CD14-positive monocyte (primary cell): ENCODE measurements at regions not wholly inside any gene's neighbourhood (a gene's known extent, or its start where the extent isn't known, plus 50 kb on each side); places are given as distances from the start of the nearest gene placed in this dataset.
"Not testable (repeated sequence)": the region's sequence is repeated elsewhere in the genome, so short reads cannot be mapped to it uniquely, and the experiment has no call there.

Experiments
- DNase-seq, 3 donors: peaks; one replicate each; pipeline ENCODE4 v3.0.0-alpha.2; 2011 to 2022
- H2AFZ ChIP-seq: 2 replicates; pipeline ENCODE4 v1.6.0; 2012; ENCODE audit warnings: mild to moderate bottlenecking, low read depth, low read length, inconsistent platforms; ENCODE audit not compliant: insufficient read depth, poor library complexity, severe bottlenecking
- H3K27ac ChIP-seq, 2 donors: 1 replicate in 1 of 2; 2 replicates in 1 of 2; pipeline ENCODE4 v1.5.1; 2012 to 2013; ENCODE audit warnings: low read length in 2 of 2, control low read depth in 1 of 2, inconsistent platforms in 1 of 2, low read depth in 1 of 2, mild to moderate bottlenecking in 1 of 2
- H3K27me3 ChIP-seq, 2 donors: one replicate each; pipeline versions ENCODE4 v1.6.0 to v1.6.1; 2011 to 2013; ENCODE audit warnings: low read length in 2 of 2; ENCODE audit not compliant: control insufficient read depth in 2 of 2, insufficient read depth in 2 of 2
- H3K36me3 ChIP-seq, 2 donors: replicated peaks in 1 of 2; 1 replicate in 1 of 2; 2 replicates in 1 of 2; pipeline versions ENCODE4 v1.5.1 to v1.6.1; 2012 to 2013; ENCODE audit warnings: low read length in 2 of 2, control low read depth in 1 of 2, inconsistent platforms in 1 of 2, mild to moderate bottlenecking in 1 of 2; ENCODE audit not compliant: insufficient read depth in 2 of 2, control insufficient read depth in 1 of 2
- H3K4me1 ChIP-seq, 2 donors: 1 replicate in 1 of 2; 2 replicates in 1 of 2; pipeline versions ENCODE4 v1.5.1 to v1.6.1; 2012 to 2013; ENCODE audit warnings: low read length in 2 of 2, control low read depth in 1 of 2, inconsistent platforms in 1 of 2, mild to moderate bottlenecking in 1 of 2, moderate library complexity in 1 of 2; ENCODE audit not compliant: insufficient read depth in 2 of 2, control insufficient read depth in 1 of 2
- H3K4me2 ChIP-seq: replicated peaks from 2 replicates; pipeline ENCODE3; 2012; ENCODE audit warnings: low read length, moderate library complexity, mild to moderate bottlenecking; ENCODE audit not compliant: poor library complexity, severe bottlenecking; ENCODE audit errors: extremely low read depth
- H3K4me3 ChIP-seq, 3 experiments: fragments of 200-600 bp in 1 of 3; sonication (generic) in 1 of 3; replicated peaks in 1 of 3; 1 replicate in 2 of 3; 2 replicates in 1 of 3; pipeline ENCODE4 v1.5.1; 2011 to 2013; ENCODE audit warnings: low read length in 3 of 3, mild to moderate bottlenecking in 3 of 3, control low read depth in 2 of 3, low read depth in 2 of 3, inconsistent platforms in 1 of 3, moderate library complexity in 1 of 3
- H3K79me2 ChIP-seq: 2 replicates; pipeline ENCODE4 v1.6.0; 2012; ENCODE audit warnings: mild to moderate bottlenecking, control low read depth, inconsistent platforms, low read length, moderate library complexity; ENCODE audit not compliant: insufficient read depth
- H3K9ac ChIP-seq: 2 replicates; pipeline ENCODE4 v1.6.0; 2017; ENCODE audit warnings: low read length, mild to moderate bottlenecking; ENCODE audit not compliant: insufficient read depth, poor library complexity, severe bottlenecking
- H3K9me3 ChIP-seq, 2 donors: replicated peaks in 1 of 2; 1 replicate in 1 of 2; 2 replicates in 1 of 2; pipeline versions ENCODE4 v1.5.1 to v1.6.1; 2012 to 2013; ENCODE audit warnings: low read length in 2 of 2, control low read depth in 1 of 2; ENCODE audit not compliant: control insufficient read depth in 1 of 2, insufficient read depth in 1 of 2
- H4K20me1 ChIP-seq: 2 replicates; pipeline ENCODE4 v1.6.0; 2012; ENCODE audit warnings: mild to moderate bottlenecking, low read length, control low read depth, moderate library complexity; ENCODE audit not compliant: insufficient read depth
- H3K27ac Mint-ChIP-seq, 7 donors: one replicate each; pipeline ENCODE4 v1.8.0; 2020; ENCODE audit warnings: mild to moderate bottlenecking in 7 of 7, mixed read lengths in 7 of 7, moderate library complexity in 6 of 7, inconsistent platforms in 2 of 7
- H3K27me3 Mint-ChIP-seq, 3 donors: one replicate each; pipeline ENCODE4 v1.8.0; 2021 to 2022; ENCODE audit warnings: low read depth in 3 of 3, mild to moderate bottlenecking in 3 of 3, mixed read lengths in 3 of 3, moderate library complexity in 3 of 3, inconsistent platforms in 1 of 3
- H3K36me3 Mint-ChIP-seq, 2 donors: one replicate each; pipeline ENCODE4 v1.8.0; 2020; ENCODE audit warnings: mixed read lengths in 2 of 2, inconsistent platforms in 1 of 2, mild to moderate bottlenecking in 1 of 2
- H3K4me1 Mint-ChIP-seq: one replicate; pipeline ENCODE4 v1.8.0; 2020; ENCODE audit warnings: mild to moderate bottlenecking, mixed read lengths
- H3K4me3 Mint-ChIP-seq, 2 donors: one replicate each; pipeline ENCODE4 v1.8.0; 2020; ENCODE audit warnings: mild to moderate bottlenecking in 2 of 2, mixed read lengths in 2 of 2, moderate library complexity in 1 of 2
- H3K9me3 Mint-ChIP-seq, 7 donors: one replicate each; pipeline ENCODE4 v1.8.0; 2020 to 2022; ENCODE audit warnings: mixed read lengths in 7 of 7, mild to moderate bottlenecking in 6 of 7, moderate library complexity in 6 of 7, inconsistent platforms in 2 of 7
- CTCF ChIP-seq: fragments of 200-600 bp; IDR thresholded peaks from one replicate; pipeline ENCODE4 v1.8.0; 2022; ENCODE audit warnings: antibody characterized with exemption, mild to moderate bottlenecking
- WGBS: methylation state at CpG from one replicate; pipeline ENCODE4 v1.1.5; 2013; ENCODE audit warnings: missing lambda C conversion rate; ENCODE audit not compliant: insufficient coverage; 5-methylcytosine and 5-hydroxymethylcytosine counted together
- intact Hi-C, 2 donors: fragments of 100-400 bp; cut with micrococcal nuclease; formaldehyde crosslinking; loops; one replicate each; pipeline versions ENCODE4 v1.15.0 to v1.15.1; 2023

GRCh38 chrX:97909245-97909644, 1025.5 kb downstream of the RPA4 start:
- H2AFZ ChIP-seq: no peak overlapping the region
- no peaks in the 10 kb centered on the region for H3K36me3 ChIP-seq
- no peaks in the 10 kb centered on the region for H3K4me1 ChIP-seq
- no peak for TF ChIP-seq CTCF
- no peak overlapping the region for H3K4me2 ChIP-seq
- peaks cover 12 to 31% (median 27%) of the 10 kb centered on the region in 7 donors for H3K9me3 Mint-ChIP-seq
- H3K27me3 Mint-ChIP-seq: peaks cover 39 to 80% (median 53%) of the 10 kb centered on the region in 3 donors
- DNase-seq: peak; percentile 9 to 22 (median 18)
- H3K27me3 ChIP-seq: peaks cover 77 to 79% of the 10 kb centered on the region in 2 donors
- H3K4me3 Mint-ChIP-seq: no peak overlapping the region
- no peak overlapping the region for H3K9ac ChIP-seq
- no peaks in the 10 kb centered on the region for H3K79me2 ChIP-seq
- peaks cover 3 to 61% of the 10 kb centered on the region in 2 donors for H3K9me3 ChIP-seq
- WGBS: 0% methylated on average over 1 of the region's 3 CpGs
- H3K27ac Mint-ChIP-seq: no peak overlapping the region
- no peak overlapping the region for H3K4me3 ChIP-seq
- peaks cover 0 to 6% of the 10 kb centered on the region in 2 donors for H3K36me3 Mint-ChIP-seq
- peaks cover 5% of the 10 kb centered on the region for H3K4me1 Mint-ChIP-seq
- H4K20me1 ChIP-seq: no peaks in the 10 kb centered on the region
- H3K27ac ChIP-seq: no peak overlapping the region
- intact Hi-C loops: no loop called here

GRCh38 chrX:97915390-97915789, 1031.7 kb downstream of the RPA4 start:
- Histone ChIP-seq H3K27me3 (peaks cover 50 to 65% of the 10 kb centered on the region in 2 donors), H3K9me3 (peaks cover 0 to 45% of the 10 kb centered on the region in 2 donors)
- H3K36me3 Mint-ChIP-seq, H3K4me3 ChIP-seq, intact Hi-C loops, DNase-seq, H3K4me1 Mint-ChIP-seq, H3K27ac ChIP-seq, H3K4me1 ChIP-seq, H2AFZ ChIP-seq, H3K4me2 ChIP-seq, H3K27ac Mint-ChIP-seq, H3K36me3 ChIP-seq, H4K20me1 ChIP-seq, H3K9ac ChIP-seq, H3K79me2 ChIP-seq: not testable (repeated sequence)
- Mint-ChIP-seq H3K27me3 (peaks cover 54 to 85% (median 72%) of the 10 kb centered on the region in 3 donors), H3K9me3 (peaks cover 13 to 45% (median 31%) of the 10 kb centered on the region in 7 donors), H3K4me3 (peak overlapping the region in 1 of 2 donors; percentile 65)
- 80% methylated on average over 2 of the region's 10 CpGs for WGBS

- H3K9me3 ChIP-seq, H3K4me1 Mint-ChIP-seq, H3K27ac Mint-ChIP-seq, intact Hi-C loops, H3K4me3 ChIP-seq, DNase-seq, H3K4me2 ChIP-seq, H3K4me3 Mint-ChIP-seq, H2AFZ ChIP-seq, H4K20me1 ChIP-seq, H3K36me3 Mint-ChIP-seq, H3K79me2 ChIP-seq, H3K9ac ChIP-seq, H3K36me3 ChIP-seq, H3K27ac ChIP-seq, H3K4me1 ChIP-seq: not testable (repeated sequence)
- Mint-ChIP-seq H3K9me3 (peaks cover 20 to 53% (median 38%) of the 10 kb centered on the region in 7 donors), H3K27me3 (peaks cover 38 to 61% (median 53%) of the 10 kb centered on the region in 3 donors)
- peaks cover 9 to 13% of the 10 kb centered on the region in 2 donors for H3K27me3 ChIP-seq
- WGBS: no CpG with 5 or more reads among the region's 8 CpGs
Measured at GRCh38 chrX:97921223-97921622, 1037.5 kb downstream of the RPA4 start.
